Activated gamma-delta T cell treated with Interleukin-2 at 50 U/mL for 16 hours (primary cell): ENCODE measurements at regions not wholly inside any gene's neighbourhood (a gene's known extent, or its start where the extent isn't known, plus 50 kb on each side); places are given as distances from the start of the nearest gene placed in this dataset.
"Not testable (repeated sequence)": the region's sequence is repeated elsewhere in the genome, so short reads cannot be mapped to it uniquely, and the experiment has no call there.

Experiments used
- DNase-seq: peaks from one replicate; pipeline ENCODE4 v3.0.0-alpha.2; 2020

DNA sequence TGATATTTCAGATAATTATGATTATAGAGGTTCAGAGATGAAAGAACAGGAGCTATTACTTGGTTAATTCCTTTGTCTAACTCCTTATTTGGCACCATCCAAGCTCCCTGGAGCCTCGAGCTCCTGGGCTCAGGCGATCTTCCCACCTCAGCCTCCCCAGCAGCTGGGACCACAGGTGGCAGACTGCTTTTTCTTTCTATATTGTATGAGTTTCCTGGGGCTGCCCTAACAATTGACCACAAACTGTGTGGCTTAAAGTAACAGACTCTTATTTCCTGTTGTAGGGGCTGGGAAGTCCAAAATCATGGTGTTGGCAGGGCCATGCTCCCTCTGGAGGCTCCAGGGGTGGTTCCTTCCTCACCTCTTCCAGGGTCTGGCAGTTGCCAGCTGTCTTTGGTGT, 163.3 kb upstream of the ADCY1 start:
- DNase-seq = no peak

DNA sequence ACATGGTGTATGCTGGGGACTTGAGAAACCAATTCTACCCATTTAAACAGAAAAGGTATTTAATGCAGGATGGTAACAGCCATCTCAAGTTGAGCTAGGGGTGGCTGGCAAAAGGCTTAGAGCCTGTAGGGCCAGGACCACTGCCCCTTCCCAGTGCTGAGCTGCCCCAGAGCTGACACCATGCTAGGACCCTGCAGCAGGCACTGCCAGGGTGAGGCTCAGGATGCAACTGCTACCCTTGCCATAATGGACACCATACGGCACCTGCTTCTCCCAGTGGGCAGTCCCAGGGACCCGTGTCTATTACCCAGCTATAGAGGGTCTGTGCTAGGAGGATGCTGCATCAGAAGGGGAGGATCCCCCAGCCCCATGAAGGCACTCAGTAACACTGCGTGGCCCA, 160.7 kb upstream of the ADCY1 start:
- no peak for DNase-seq

DNA sequence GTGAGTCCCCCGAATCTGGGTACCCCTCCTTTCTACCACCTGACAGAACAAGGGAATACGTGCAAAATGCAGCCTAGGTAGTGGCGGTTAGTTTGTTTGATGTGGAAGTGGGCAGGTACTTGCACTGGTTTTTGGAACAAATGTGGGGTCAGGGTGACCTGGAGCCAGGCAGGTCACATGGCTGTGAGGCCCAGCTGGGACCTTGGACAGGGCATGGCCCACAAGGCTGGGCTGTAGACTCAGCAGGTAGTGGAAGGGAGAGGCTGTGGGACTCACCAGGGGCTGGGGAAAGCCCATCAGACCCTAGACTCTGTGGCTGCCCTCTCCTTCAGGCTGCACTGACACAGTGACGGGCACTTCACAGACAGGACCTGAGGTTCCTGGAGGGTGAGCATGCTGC, 159.9 kb upstream of the ADCY1 start:
- DNase-seq = no peak

- DNase-seq = no peak
These were observed 158.9 kb upstream of the ADCY1 start for GRCh38 chr7:45415265-45415664.

GRCh38 chr7:45416846-45417245, 157.3 kb upstream of the ADCY1 start:
- DNase-seq = no peak

- DNase-seq = no peak
These were observed 156.9 kb upstream of the ADCY1 start for GRCh38 chr7:45417268-45417667.

DNA sequence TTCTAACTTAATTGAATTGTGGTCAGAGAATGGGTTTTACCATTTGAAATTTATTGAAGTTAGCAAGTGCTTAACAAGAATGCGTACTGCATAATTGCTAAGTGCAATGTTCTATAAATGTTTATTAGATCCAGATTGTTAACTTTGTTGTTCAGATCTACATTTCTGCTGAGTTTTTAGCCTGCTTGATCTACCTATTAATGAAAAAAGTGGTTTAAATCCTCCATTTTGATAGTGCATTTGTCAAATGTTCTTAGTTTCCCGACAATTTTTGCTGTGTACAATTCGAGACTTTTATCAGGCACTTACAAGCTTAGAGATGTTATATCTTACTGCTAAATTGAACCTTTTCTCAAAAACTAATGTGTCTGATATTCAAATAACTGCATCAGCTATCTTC, 156.4 kb upstream of the ADCY1 start:
- no peak for DNase-seq

DNA sequence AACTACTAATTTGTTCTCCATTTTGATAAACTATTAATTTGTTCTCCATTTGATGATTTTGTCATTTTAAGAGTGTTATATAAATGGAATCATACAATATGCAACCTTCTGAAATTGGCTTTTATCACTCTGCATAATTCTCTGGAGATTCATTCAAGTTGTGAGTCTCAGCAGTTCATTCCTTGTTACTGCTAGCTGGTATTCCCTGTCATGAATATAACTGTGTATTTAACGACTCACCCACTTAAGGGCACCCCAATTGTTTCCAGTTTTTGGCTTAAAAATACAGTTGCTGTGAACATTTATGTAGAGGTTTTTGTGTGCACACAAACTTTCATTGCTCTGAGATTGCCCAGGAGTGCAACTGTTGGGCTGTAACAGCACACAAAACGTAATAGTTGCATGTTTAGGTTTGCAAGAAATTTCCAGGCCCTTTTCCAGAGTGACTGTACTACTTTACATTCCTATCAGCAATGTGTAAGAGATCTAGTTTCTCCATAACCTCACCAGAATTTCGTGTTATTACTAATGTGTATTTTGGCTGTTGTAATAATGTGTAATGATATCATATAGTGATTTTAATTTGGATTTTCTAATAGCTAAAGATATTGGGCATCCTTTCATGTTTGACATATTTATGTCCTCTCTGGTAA, 153.2 kb upstream of the ADCY1 start:
- DNase-seq = no peak

- DNase-seq = no peak
These were observed 152.4 kb upstream of the ADCY1 start for GRCh38 chr7:45421806-45422205.

DNA sequence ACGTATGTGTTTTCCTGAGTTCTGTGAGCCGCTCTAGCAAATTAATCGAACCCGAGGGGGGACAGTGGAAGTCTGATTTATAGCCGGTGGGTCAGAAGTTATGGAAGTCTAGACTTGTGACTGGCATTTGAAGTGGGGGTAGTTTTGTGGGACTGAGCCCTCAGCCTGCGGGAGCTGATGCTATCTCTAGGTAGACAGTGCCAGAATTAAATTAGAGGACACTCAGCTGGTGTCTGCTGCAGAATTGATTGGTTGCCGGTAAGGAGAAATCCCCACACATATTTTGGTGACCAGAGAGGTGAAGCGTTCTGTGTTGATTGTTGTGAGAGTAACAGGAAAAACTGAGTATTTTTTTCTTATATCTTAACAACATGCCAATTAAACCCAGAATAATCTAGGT, 143.8 kb upstream of the ADCY1 start:
- DNase-seq = no peak

DNA sequence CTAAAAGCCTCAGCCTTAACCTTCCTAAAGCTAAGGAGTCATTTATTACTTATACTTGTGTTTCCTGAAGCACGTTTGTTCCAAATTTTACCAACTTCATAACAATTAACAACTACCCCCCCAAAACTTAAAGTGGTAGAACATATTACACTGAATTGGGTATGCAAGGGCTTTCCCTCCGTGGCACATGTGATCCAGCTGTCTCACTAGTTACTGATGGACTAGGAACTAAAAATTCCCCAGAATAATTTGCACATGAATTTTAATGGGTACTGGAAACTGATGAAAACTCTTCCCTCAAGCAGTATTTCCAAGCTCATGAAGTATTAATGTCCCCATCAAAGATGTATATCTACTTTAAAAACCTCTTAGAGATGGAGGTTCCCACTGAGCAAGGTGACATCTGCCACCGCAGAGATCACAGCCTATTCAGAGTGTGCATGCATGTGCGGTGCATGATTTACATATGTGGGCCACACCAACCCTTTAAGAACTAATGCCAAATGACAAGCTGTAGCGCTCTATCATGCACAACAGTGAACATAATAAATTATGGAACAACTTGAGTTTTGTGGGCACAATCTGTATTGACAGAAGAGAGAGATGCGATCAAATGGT, 139.9 kb upstream of the ADCY1 start:
- no peak for DNase-seq

- DNase-seq = no peak
These were observed 139.0 kb upstream of the ADCY1 start for GRCh38 chr7:45435131-45435530.

DNA sequence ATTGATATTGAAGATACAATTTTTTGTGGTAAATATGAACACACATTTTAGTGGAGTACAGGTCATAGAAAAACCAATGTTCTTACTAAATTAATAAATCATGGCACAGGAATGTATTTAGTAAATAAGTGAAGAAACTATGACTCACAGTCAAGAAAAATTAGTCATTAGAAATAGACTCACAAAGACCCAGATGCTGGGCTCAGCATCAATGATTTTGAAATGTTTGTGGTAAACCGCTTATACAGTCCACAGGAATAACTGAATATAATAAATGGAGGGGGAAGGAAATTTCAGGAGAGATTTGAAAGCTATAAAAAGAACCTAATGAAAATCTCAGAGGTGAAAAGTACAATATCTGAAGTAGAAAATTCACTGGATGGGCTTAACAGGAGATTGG, 138.3 kb upstream of the ADCY1 start:
- DNase-seq = no peak

GRCh38 chr7:45440776-45441175, 133.4 kb upstream of the ADCY1 start:
- not testable (repeated sequence) for DNase-seq

DNA sequence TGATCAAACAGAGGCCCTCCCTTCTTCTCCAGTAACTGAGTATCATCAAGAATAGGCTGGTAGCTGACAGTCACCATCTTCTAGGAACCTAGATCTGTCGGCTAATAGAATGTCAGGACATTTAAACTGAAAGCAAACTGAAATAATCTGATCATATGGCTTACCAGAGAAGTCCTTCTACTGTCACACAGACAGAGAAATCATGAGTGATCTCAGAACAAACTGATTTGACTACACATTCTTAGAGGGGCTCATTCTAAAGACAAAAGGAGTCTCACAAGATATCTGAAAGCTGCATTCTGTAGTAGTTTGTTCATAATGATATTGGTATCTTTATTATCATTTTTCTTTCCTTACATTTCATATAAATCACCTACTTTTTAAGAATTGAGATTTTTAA, 130.9 kb upstream of the ADCY1 start:
- no peak for DNase-seq

- no peak for DNase-seq
These were observed 127.8 kb upstream of the ADCY1 start for GRCh38 chr7:45446195-45446944.

- no peak for DNase-seq
These were observed 126.9 kb upstream of the ADCY1 start for GRCh38 chr7:45447296-45447695.

DNA sequence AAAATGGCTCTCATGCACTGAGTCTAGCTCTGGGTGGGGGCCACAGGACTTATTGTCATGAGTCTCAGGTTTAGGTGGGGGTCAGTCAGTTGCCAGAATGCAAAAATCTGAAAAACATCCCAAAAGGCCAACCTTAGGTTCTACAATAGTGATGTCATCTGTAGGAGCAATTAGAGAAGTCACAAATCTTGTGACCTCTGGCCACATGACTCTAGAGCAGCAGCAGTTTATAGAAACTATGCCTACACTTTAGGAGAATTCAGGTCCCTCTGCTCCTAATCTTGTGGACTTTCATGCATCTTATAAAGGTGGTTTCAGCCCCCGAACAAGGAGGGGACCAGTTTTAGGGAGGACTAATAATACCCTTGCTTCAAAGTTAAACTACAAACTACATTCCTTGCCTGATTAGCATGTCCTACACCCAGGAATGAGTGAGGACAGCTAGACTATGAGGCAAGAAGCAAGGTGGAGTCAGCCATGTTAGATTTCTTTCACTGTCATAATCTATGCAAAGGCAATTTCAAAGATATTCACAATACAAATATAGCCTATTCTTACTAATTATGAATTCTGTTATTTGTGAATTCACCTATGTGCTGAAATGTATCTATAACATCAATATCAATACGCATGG, 123.5 kb upstream of the ADCY1 start:
- DNase-seq = no peak

DNA sequence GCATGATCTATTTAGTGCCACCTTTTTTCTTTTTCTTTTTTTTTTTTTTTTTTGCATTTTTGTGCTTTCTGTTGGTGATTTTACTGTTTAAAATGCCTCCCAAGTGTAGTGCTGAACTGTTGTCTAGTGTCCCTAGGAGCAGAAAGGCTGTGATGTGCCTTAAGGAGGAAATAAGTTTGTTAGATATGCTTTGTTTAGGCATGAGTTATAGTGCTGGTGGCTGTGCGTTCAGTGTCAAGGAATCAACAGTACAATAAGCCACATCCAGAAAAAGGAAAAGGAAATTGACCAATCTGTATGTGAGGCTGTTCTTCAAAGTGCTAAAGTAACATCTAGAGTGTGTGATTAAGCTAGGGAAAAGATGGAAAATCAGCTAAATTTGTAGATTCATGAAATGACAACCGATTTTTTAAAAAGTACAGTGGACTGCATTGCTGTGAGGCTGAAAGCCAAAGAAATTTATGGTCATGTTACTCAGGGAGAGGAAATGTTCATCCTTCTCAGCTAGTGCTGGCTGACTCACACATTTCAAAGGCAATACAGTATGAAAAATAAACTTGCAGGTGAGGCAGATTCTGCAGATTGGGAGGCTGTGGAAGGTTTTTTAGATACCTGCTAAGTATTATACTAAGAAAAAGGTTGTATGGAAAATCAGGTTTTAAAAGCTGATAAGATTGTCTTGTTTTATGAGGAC, 122.7 kb upstream of the ADCY1 start:
- no peak for DNase-seq

GRCh38 chr7:45454771-45455170, 119.4 kb upstream of the ADCY1 start:
- no peak for DNase-seq

GRCh38 chr7:45455662-45456061, 118.5 kb upstream of the ADCY1 start:
- no peak for DNase-seq

DNA sequence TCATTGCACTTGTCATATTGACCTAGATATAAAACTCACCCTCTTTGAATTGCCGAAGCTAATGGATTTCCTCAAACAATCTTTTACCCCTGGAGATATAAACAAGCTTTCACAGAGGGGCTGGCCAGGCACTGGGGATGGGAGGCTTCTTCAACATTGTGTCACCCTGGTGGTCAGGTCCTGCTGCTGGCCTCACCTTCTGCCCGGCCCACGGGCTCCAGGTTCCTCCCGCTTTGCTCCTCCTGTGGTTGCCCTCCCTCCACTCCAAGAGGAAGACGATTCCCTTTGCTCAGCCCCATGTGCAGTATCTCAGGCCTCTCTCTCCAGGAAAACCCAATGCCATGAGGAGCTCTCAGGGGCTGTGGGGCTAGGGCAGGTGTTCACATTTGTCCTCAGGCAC, 118.1 kb upstream of the ADCY1 start:
- DNase-seq = no peak
